H1 (cell line): ENCODE measurements at regions not wholly inside any gene's neighbourhood (a gene's known extent, or its start where the extent isn't known, plus 50 kb on each side); places are given as distances from the start of the nearest gene placed in this dataset.

Source experiments
- CTCF ChIA-PET: fragments of 300-600 bp; sonication (Branson Sonifier 250); formaldehyde crosslinking; loops from one replicate; lab custom pipeline; 2021; ENCODE audit not compliant: partially characterized antibody; lab: Charles Lee
- POLR2A ChIA-PET: fragments of 300-600 bp; sonication (Branson Sonifier 250); formaldehyde crosslinking; loops from one replicate; lab custom pipeline; 2021; ENCODE audit warnings: inconsistent platforms; ENCODE audit not compliant: partially characterized antibody; lab: Charles Lee
- DNase-seq, 2 experiments: peaks; one replicate each; pipeline versions ENCODE4 v3.0.0 to v3.0.0-alpha.2; 2010 to 2022; ENCODE audit warnings: low spot score in 2 of 2, low read depth in 1 of 2, mixed read lengths in 1 of 2
- FAIRE-seq: peaks from 2 replicates; lab custom pipeline; 2011; peaks lifted over from hg19 to GRCh38; lab: Jason Lieb, UNC
- H2AFZ ChIP-seq: 2 replicates; pipeline ENCODE4 v1.8.1; 2012; ENCODE audit warnings: low read length, inconsistent platforms
- H2AK5ac ChIP-seq: 2 replicates; pipeline ENCODE4 v1.6.1; 2013; ENCODE audit warnings: low read depth, low read length
- H2BK120ac ChIP-seq: replicated peaks from 2 replicates; pipeline ENCODE3; 2013; ENCODE audit warnings: low read depth, low read length, inconsistent platforms
- H2BK12ac ChIP-seq: 2 replicates; pipeline ENCODE4 v1.6.1; 2013; ENCODE audit warnings: low read depth, low read length
- H2BK15ac ChIP-seq: 2 replicates; pipeline ENCODE4 v1.6.1; 2013; ENCODE audit warnings: low read length
- H2BK20ac ChIP-seq: 2 replicates; pipeline ENCODE4 v1.6.1; 2013; ENCODE audit warnings: low read length
- H2BK5ac ChIP-seq: 2 replicates; pipeline ENCODE4 v1.6.1; 2013; ENCODE audit warnings: low read depth, low read length
- H3K14ac ChIP-seq: 2 replicates; pipeline ENCODE4 v1.6.1; 2013; ENCODE audit warnings: inconsistent platforms; ENCODE audit not compliant: insufficient read length
- H3K18ac ChIP-seq: 2 replicates; pipeline ENCODE4 v1.6.1; 2013; ENCODE audit warnings: low read length; ENCODE audit errors: extremely low read depth
- H3K23ac ChIP-seq: 2 replicates; pipeline ENCODE4 v1.6.1; 2013; ENCODE audit warnings: inconsistent platforms; ENCODE audit not compliant: insufficient read length
- H3K23me2 ChIP-seq: 2 replicates; pipeline ENCODE4 v1.6.1; 2013; ENCODE audit warnings: low read depth, low read length
- H3K27ac ChIP-seq: 2 replicates; pipeline ENCODE4 v1.6.1; 2011; ENCODE audit warnings: low read depth, low read length, inconsistent platforms
- H3K27me3 ChIP-seq, 4 experiments: replicated peaks in 1 of 4; 1 replicate in 1 of 4; 2 replicates in 3 of 4; pipeline versions ENCODE4 v1.6.1 to v1.8.1; 2011 to 2013; ENCODE audit warnings: low read length in 3 of 4, mild to moderate bottlenecking in 3 of 4, inconsistent platforms in 2 of 4, mixed read lengths in 2 of 4, moderate library complexity in 1 of 4; ENCODE audit not compliant: control insufficient read depth in 3 of 4, insufficient read depth in 3 of 4; ENCODE audit errors: extremely low read depth in 1 of 4
- H3K36me3 ChIP-seq, 4 experiments: 2 replicates each; pipeline versions ENCODE4 v1.6.1 to v1.8.1; 2011 to 2013; ENCODE audit warnings: mild to moderate bottlenecking in 4 of 4, low read length in 3 of 4, moderate library complexity in 2 of 4, control low read depth in 1 of 4, inconsistent platforms in 1 of 4; ENCODE audit not compliant: insufficient read depth in 4 of 4, control insufficient read depth in 2 of 4
- H3K4ac ChIP-seq: replicated peaks from 2 replicates; pipeline ENCODE3; 2013; ENCODE audit warnings: low read length, low read depth, mixed read lengths, inconsistent platforms; ENCODE audit not compliant: insufficient read length
- H3K4me1 ChIP-seq, 4 experiments: replicated peaks in 1 of 4; 1 replicate in 1 of 4; 2 replicates in 3 of 4; pipeline versions ENCODE4 v1.6.1 to v1.8.1; 2011 to 2013; ENCODE audit warnings: low read length in 3 of 4, inconsistent platforms in 2 of 4, mixed read lengths in 1 of 4; ENCODE audit not compliant: insufficient read depth in 4 of 4, control insufficient read depth in 3 of 4
- H3K4me2 ChIP-seq, 2 experiments: 2 replicates each; pipeline versions ENCODE4 v1.6.1 to v1.8.1; 2011 to 2013; ENCODE audit warnings: low read depth in 2 of 2, low read length in 2 of 2, control low read depth in 1 of 2, inconsistent platforms in 1 of 2, mild to moderate bottlenecking in 1 of 2; ENCODE audit not compliant: insufficient read depth in 1 of 2
- H3K4me3 ChIP-seq, 4 experiments: fragments of 200-600, 300-600 bp in 1 of 4; sonication (generic), shearing (Covaris generic), sonication (Bioruptor Twin) in 1 of 4; 2 replicates each; pipeline versions ENCODE4 v1.5.1 to v1.8.1; 2011 to 2016; ENCODE audit warnings: low read length in 4 of 4, low read depth in 3 of 4, control low read depth in 2 of 4, inconsistent platforms in 2 of 4, mild to moderate bottlenecking in 2 of 4, mixed read lengths in 1 of 4, moderate library complexity in 1 of 4; ENCODE audit not compliant: insufficient read depth in 2 of 4; ENCODE audit errors: extremely low read depth in 1 of 4
- H3K56ac ChIP-seq: replicated peaks from 2 replicates; pipeline ENCODE3; 2013; ENCODE audit warnings: low read depth, mild to moderate bottlenecking, mixed read lengths, low read length, inconsistent platforms; ENCODE audit not compliant: insufficient read length
- H3K79me1 ChIP-seq: 2 replicates; pipeline ENCODE4 v1.6.1; 2013; ENCODE audit warnings: low read depth, low read length, control low read depth
- H3K79me2 ChIP-seq, 2 experiments: 2 replicates each; pipeline versions ENCODE4 v1.6.1 to v1.8.1; 2012 to 2013; ENCODE audit warnings: low read length in 2 of 2, mild to moderate bottlenecking in 2 of 2, inconsistent platforms in 1 of 2; ENCODE audit not compliant: insufficient read depth in 2 of 2, control insufficient read depth in 1 of 2
- H3K9ac ChIP-seq, 4 experiments: replicated peaks in 1 of 4; 1 replicate in 1 of 4; 2 replicates in 3 of 4; pipeline versions ENCODE4 v1.6.1 to v1.8.1; 2011 to 2013; ENCODE audit warnings: low read depth in 3 of 4, low read length in 3 of 4, control low read depth in 2 of 4, mild to moderate bottlenecking in 2 of 4, moderate library complexity in 2 of 4, inconsistent platforms in 1 of 4; ENCODE audit errors: extremely low read depth in 1 of 4
- H3K9me3 ChIP-seq, 2 experiments: 2 replicates each; pipeline versions ENCODE4 v1.6.1 to v1.8.1; 2012 to 2013; ENCODE audit warnings: mild to moderate bottlenecking in 2 of 2, moderate library complexity in 2 of 2, control low read depth in 1 of 2, inconsistent platforms in 1 of 2, low read depth in 1 of 2, low read length in 1 of 2, mixed read lengths in 1 of 2; ENCODE audit not compliant: insufficient read depth in 2 of 2
- H4K20me1 ChIP-seq, 2 experiments: replicated peaks in 1 of 2; 2 replicates each; pipeline versions ENCODE3 to v1.8.1; 2011 to 2013; ENCODE audit warnings: inconsistent platforms in 2 of 2, low read length in 2 of 2, mild to moderate bottlenecking in 1 of 2; ENCODE audit not compliant: insufficient read depth in 2 of 2, control insufficient read depth in 1 of 2
- H4K5ac ChIP-seq: 2 replicates; pipeline ENCODE4 v1.6.1; 2013; ENCODE audit warnings: low read length, low read depth, mixed read lengths, inconsistent platforms; ENCODE audit not compliant: insufficient read length
- H4K8ac ChIP-seq: 2 replicates; pipeline ENCODE4 v1.8.0; 2013; ENCODE audit warnings: mild to moderate bottlenecking, moderate library complexity, low read length, inconsistent platforms; ENCODE audit not compliant: insufficient read depth; ENCODE audit errors: extremely low read depth
- H4K91ac ChIP-seq: replicated peaks from 2 replicates; pipeline ENCODE3; 2013; ENCODE audit warnings: low read length, mixed read lengths, inconsistent platforms; ENCODE audit not compliant: insufficient read length
- HDAC6 ChIP-seq: IDR thresholded peaks from one replicate; pipeline ENCODE4 v1.7.1; 2012; ENCODE audit warnings: low read depth, mild to moderate bottlenecking, inconsistent platforms, low read length, moderate library complexity
- JUN ChIP-seq: IDR thresholded peaks from 2 replicates; pipeline ENCODE4 v1.6.1; 2011; ENCODE audit warnings: low read depth, mild to moderate bottlenecking, improper control_type of control experiment, low read length
- RBBP5 ChIP-seq: IDR thresholded peaks from 2 replicates; pipeline ENCODE4 v1.7.1; 2012; ENCODE audit warnings: low read depth, mild to moderate bottlenecking, inconsistent platforms, low read length, moderate library complexity, borderline replicate concordance
- WGBS, 2 experiments: shearing (Covaris generic) in 1 of 2; methylation state at CpG; one replicate each; pipeline versions ENCODE4 v1.1.6 to v1.1.7; 2013 to 2015; ENCODE audit warnings: low lambda C conversion rate in 2 of 2, mixed read lengths in 2 of 2, inconsistent platforms in 1 of 2, low coverage in 1 of 2, missing lambda C conversion rate in 1 of 2; ENCODE audit not compliant: insufficient replicate concordance in 2 of 2, insufficient coverage in 1 of 2, insufficient read length in 1 of 2; ENCODE audit errors: extremely low coverage in 1 of 2, missing lambda C conversion rate in 1 of 2; 5-methylcytosine and 5-hydroxymethylcytosine counted together

GRCh38 chr14:42683707-42684106 lies 1077.0 kb downstream of the LRFN5 start:
- H3K4me2 ChIP-seq, result no peak overlapping the region
- 97% methylated on average over 2 of the region's 2 CpGs; no CpG with 5 or more reads in 1 of the 2 experiments for WGBS, 2 experiments
- no peak overlapping the region for H3K4ac ChIP-seq
- ChIA-PET CTCF (interaction anchor here (0.6 kb wide), 1 partner anchor 354 kb away, joined by 3 read pairs; no protein-coding TSS in a partner anchor), POLR2A (no interaction called here)
- no peak overlapping the region for H2BK20ac ChIP-seq
- H3K79me2 ChIP-seq, result no peaks in the 10 kb centered on the region
- no peak overlapping the region for H2AFZ ChIP-seq
- no peak overlapping the region for H2AK5ac ChIP-seq
- H3K23ac ChIP-seq, result no peak overlapping the region
- H3K27ac ChIP-seq, result no peak overlapping the region
- no peak overlapping the region for H4K91ac ChIP-seq
- TF ChIP-seq RBBP5, result no peak
- TF ChIP-seq JUN, result no peak
- TF ChIP-seq HDAC6, result no peak
- peaks cover 0 to 3% (median 1%) of the 10 kb centered on the region in 4 experiments; a peak in 2 of 7 replicates for H3K4me1 ChIP-seq
- no peak overlapping the region for H2BK5ac ChIP-seq
- no peak overlapping the region for H3K56ac ChIP-seq
- no peak overlapping the region for H2BK120ac ChIP-seq
- no peaks in the 10 kb centered on the region for H3K9me3 ChIP-seq
- H3K36me3 ChIP-seq, result no peaks in the 10 kb centered on the region; a peak in 1 of 8 replicates
- no peak overlapping the region for H2BK12ac ChIP-seq
- H4K20me1 ChIP-seq, result no peaks in the 10 kb centered on the region
- no peak for DNase-seq
- no peaks in the 10 kb centered on the region for H3K23me2 ChIP-seq
- H3K14ac ChIP-seq, result no peak overlapping the region
- H3K27me3 ChIP-seq, result no peaks in the 10 kb centered on the region
- H2BK15ac ChIP-seq, result no peak overlapping the region
- H4K5ac ChIP-seq, result no peak overlapping the region
- no peak overlapping the region for H3K18ac ChIP-seq
- H3K79me1 ChIP-seq, result no peaks in the 10 kb centered on the region
- FAIRE-seq, result no peak
- H4K8ac ChIP-seq, result no peak overlapping the region
- no peak overlapping the region for H3K4me3 ChIP-seq
- H3K9ac ChIP-seq, result no peak overlapping the region
